Activated naive CD8-positive, alpha-beta T cell (primary cell): ENCODE measurements at regions not wholly inside any gene's neighbourhood (a gene's known extent, or its start where the extent isn't known, plus 50 kb on each side); places are given as distances from the start of the nearest gene placed in this dataset.
"Not testable (repeated sequence)": the region's sequence is repeated elsewhere in the genome, so short reads cannot be mapped to it uniquely, and the experiment has no call there.

ENCODE experiments used
- H3K27ac Mint-ChIP-seq: one replicate; pipeline ENCODE4 v1.8.0; 2021; ENCODE audit warnings: mixed read lengths
- H3K27me3 Mint-ChIP-seq: one replicate; pipeline ENCODE4 v1.8.0; 2021; ENCODE audit warnings: mixed read lengths
- H3K36me3 Mint-ChIP-seq: one replicate; pipeline ENCODE4 v1.8.0; 2021; ENCODE audit warnings: mixed read lengths
- H3K4me1 Mint-ChIP-seq: one replicate; pipeline ENCODE4 v1.8.0; 2021; ENCODE audit warnings: low read depth, mixed read lengths
- H3K4me3 Mint-ChIP-seq: one replicate; pipeline ENCODE4 v1.8.0; 2021; ENCODE audit warnings: mild to moderate bottlenecking, mixed read lengths
- H3K9me3 Mint-ChIP-seq: one replicate; pipeline ENCODE4 v1.8.0; 2021; ENCODE audit warnings: low read depth, mixed read lengths

DNA sequence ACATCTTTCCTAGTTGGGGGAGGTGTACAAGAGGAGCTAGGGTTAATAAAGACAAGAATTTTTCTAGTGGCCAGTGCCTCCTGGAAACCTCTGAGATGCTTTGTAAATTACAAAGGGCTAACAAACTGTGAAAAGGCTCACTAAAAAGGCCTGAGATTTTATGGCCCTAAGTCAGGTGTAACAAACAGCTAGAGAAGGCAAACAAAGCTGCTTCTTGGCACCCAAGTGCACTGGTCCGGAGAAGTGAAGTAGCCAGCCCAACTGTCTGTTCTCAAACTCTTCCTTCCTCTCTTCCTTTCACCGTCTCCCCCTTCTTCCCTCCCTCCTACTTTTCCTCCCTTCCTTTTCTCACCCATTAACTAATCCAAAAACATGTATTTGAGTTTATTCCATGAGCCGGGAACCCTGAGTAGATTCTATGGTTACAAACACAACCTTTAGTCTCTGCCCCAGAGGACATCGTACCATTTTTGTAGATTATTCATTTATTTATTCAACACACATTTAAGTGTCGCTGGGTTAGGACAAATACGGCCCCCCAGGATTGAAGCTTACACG lies 143.4 kb upstream of the PCGF5 start:
- Mint-ChIP-seq H3K27ac (no peak overlapping the region), H3K27me3 (peaks cover 3% of the 10 kb centered on the region), H3K9me3 (no peaks in the 10 kb centered on the region), H3K36me3 (no peaks in the 10 kb centered on the region), H3K4me1 (no peaks in the 10 kb centered on the region), H3K4me3 (no peak overlapping the region)

GRCh38 chr10:91077549-91078071 lies 142.9 kb upstream of the PCGF5 start:
- Mint-ChIP-seq H3K27ac (no peak overlapping the region), H3K36me3 (no peaks in the 10 kb centered on the region), H3K4me1 (no peaks in the 10 kb centered on the region), H3K9me3 (no peaks in the 10 kb centered on the region), H3K4me3 (no peak overlapping the region), H3K27me3 (peaks cover 3% of the 10 kb centered on the region)

DNA sequence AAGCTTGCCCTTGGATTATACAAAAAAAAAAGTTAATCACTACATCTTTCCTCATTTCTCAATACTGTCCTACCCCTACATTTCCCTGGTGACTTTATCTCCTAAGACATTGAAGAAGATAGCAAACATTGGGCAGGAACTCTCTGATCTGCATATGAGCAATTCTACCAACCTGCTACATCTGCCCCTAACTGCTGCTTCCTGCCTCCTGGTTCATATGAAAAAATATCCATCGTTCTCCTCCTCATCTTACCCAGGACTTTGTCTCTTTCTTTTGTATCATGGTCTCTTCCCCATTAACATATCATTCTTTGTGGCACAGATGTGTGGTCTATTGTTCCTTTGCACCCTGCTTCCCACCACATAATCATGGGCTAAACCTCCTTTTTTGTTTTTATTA lies 139.7 kb upstream of the PCGF5 start:
- Mint-ChIP-seq H3K9me3 (no peaks in the 10 kb centered on the region), H3K27me3 (peaks cover 3% of the 10 kb centered on the region), H3K36me3 (no peaks in the 10 kb centered on the region), H3K4me3 (no peak overlapping the region), H3K27ac (no peak overlapping the region), H3K4me1 (no peaks in the 10 kb centered on the region)

DNA sequence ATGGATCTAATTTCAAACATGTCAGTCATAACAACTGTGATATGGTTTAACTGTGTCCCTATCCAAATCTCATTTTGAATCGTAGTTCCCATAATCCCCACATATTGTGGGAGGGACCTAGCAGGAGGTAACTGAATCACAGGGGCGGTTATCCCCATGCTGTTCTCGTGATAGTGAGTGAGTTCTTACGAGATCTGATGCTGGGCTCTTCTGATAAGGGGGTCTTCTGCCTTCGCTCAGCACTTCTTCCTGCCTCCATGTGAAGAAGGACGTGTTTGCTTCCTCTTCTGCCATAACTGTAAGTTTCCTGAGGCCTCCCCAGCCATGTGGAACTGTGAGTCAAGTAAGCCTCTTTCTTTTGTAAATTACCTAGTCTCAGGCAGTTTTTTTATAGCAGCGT lies 138.0 kb upstream of the PCGF5 start:
- no peaks in the 10 kb centered on the region for H3K36me3 Mint-ChIP-seq
- no peaks in the 10 kb centered on the region for H3K27me3 Mint-ChIP-seq
- no peak overlapping the region for H3K4me3 Mint-ChIP-seq
- no peaks in the 10 kb centered on the region for H3K4me1 Mint-ChIP-seq
- H3K9me3 Mint-ChIP-seq = no peaks in the 10 kb centered on the region
- H3K27ac Mint-ChIP-seq = no peak overlapping the region

GRCh38 chr10:91088300-91089140 lies 131.9 kb upstream of the PCGF5 start:
- H3K4me3 Mint-ChIP-seq = no peak overlapping the region
- no peaks in the 10 kb centered on the region for H3K27me3 Mint-ChIP-seq

GRCh38 chr10:91090761-91091529 lies 129.5 kb upstream of the PCGF5 start:
- no peak overlapping the region for H3K4me3 Mint-ChIP-seq
- peaks cover 7% of the 10 kb centered on the region for H3K36me3 Mint-ChIP-seq
- H3K27me3 Mint-ChIP-seq = no peaks in the 10 kb centered on the region
- H3K27ac Mint-ChIP-seq = no peak overlapping the region
- H3K4me1 Mint-ChIP-seq = peaks cover 3% of the 10 kb centered on the region
- peaks cover 14% of the 10 kb centered on the region for H3K9me3 Mint-ChIP-seq

More at GRCh38 chr10:91088300-91089140, 131.9 kb upstream of the PCGF5 start:
- H3K9me3 Mint-ChIP-seq = no peaks in the 10 kb centered on the region
- H3K27ac Mint-ChIP-seq = no peak overlapping the region
- H3K36me3 Mint-ChIP-seq = no peaks in the 10 kb centered on the region
- no peaks in the 10 kb centered on the region for H3K4me1 Mint-ChIP-seq

DNA sequence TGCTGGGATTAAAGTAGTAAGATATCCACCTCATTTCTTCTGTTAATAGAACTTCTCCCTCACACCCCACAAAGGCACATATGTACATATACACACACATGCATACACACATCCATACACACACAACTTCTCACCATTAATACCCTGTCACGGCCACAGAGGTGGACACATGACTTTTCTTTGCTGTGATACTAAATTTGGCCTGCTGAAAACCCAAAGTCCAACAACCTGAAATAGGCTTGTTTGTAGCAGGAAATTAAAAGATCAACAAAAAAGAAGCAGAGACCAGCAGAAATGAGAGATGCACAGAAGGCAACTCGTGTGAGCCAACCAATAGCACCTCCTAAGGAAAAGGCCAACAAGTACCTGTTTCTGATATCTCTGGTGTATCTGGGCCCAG lies 128.7 kb upstream of the PCGF5 start:
- Mint-ChIP-seq H3K27me3 (no peaks in the 10 kb centered on the region), H3K36me3 (peaks cover 7% of the 10 kb centered on the region), H3K4me1 (peaks cover 7% of the 10 kb centered on the region), H3K4me3 (no peak overlapping the region), H3K9me3 (peaks cover 17% of the 10 kb centered on the region), H3K27ac (no peak overlapping the region)

DNA sequence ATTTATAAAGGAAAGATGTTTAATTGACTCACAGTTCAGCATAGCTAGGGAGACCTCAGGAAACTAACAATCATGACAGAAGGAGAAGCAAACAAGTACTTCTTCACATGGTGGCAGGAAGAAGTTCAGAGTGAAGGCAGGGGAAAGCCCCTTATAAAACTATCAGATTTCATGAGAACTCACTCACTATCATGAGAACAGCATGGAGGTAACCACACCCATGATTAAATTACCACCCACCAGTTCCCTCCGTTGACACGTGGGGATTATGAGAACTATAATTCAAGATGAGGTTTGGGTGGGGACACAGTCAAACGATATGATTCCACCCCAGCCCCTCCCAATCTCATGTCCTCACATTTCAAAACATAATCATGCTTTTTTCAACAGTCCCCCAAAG lies 124.2 kb upstream of the PCGF5 start:
- Mint-ChIP-seq H3K27me3 (no peaks in the 10 kb centered on the region), H3K4me3 (no peak overlapping the region), H3K36me3 (peaks cover 13% of the 10 kb centered on the region), H3K4me1 (peaks cover 7% of the 10 kb centered on the region), H3K9me3 (peaks cover 27% of the 10 kb centered on the region), H3K27ac (no peak overlapping the region)

DNA sequence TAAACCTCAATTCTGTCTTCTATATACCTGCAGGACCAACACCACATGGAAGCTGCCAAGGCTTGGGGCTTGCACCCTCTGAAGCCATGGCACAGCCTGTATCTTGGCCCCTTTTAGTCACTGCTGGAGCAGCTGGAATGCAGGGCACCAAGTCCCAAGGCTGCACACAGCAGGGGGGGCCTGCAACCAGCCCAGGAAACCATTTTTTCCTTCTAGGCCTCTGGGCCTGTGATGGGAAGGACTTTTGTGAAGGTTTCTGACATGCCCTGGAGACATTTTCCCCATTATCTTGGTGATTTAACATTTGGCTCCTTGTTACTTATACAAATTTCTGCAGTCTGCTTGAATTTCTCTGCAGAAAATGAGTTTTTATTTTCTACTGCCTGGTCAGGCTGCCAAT lies 123.2 kb upstream of the PCGF5 start:
- Mint-ChIP-seq H3K27ac (no peak overlapping the region), H3K27me3 (no peaks in the 10 kb centered on the region), H3K4me1 (peaks cover 7% of the 10 kb centered on the region), H3K4me3 (no peak overlapping the region), H3K9me3 (peaks cover 27% of the 10 kb centered on the region), H3K36me3 (peaks cover 13% of the 10 kb centered on the region)

- not testable (repeated sequence) for H3K27me3 Mint-ChIP-seq, H3K27ac Mint-ChIP-seq, H3K4me3 Mint-ChIP-seq, H3K4me1 Mint-ChIP-seq
- Mint-ChIP-seq H3K36me3 (peaks cover 13% of the 10 kb centered on the region), H3K9me3 (peaks cover 27% of the 10 kb centered on the region)
These were observed 122.4 kb upstream of the PCGF5 start for GRCh38 chr10:91098021-91098420.

- no peak overlapping the region for H3K27ac Mint-ChIP-seq
- H3K4me1 Mint-ChIP-seq = peaks cover 14% of the 10 kb centered on the region
These were observed 116.9 kb upstream of the PCGF5 start for GRCh38 chr10:91103384-91104192.

GRCh38 chr10:91104193-91105041 lies 116.0 kb upstream of the PCGF5 start:
- peaks cover 2% of the 10 kb centered on the region for H3K27me3 Mint-ChIP-seq
- peaks cover 2% of the 10 kb centered on the region for H3K36me3 Mint-ChIP-seq
- peaks cover 14% of the 10 kb centered on the region for H3K4me1 Mint-ChIP-seq
- H3K4me3 Mint-ChIP-seq = no peak overlapping the region
- H3K9me3 Mint-ChIP-seq = peaks cover 4% of the 10 kb centered on the region
- no peak overlapping the region for H3K27ac Mint-ChIP-seq

More at GRCh38 chr10:91103384-91104192, 116.9 kb upstream of the PCGF5 start:
- Mint-ChIP-seq H3K4me3 (no peak overlapping the region), H3K9me3 (peaks cover 4% of the 10 kb centered on the region), H3K36me3 (no peaks in the 10 kb centered on the region), H3K27me3 (no peaks in the 10 kb centered on the region)

GRCh38 chr10:91105269-91105668 lies 115.2 kb upstream of the PCGF5 start:
- Mint-ChIP-seq H3K4me1 (peaks cover 14% of the 10 kb centered on the region), H3K4me3 (no peak overlapping the region), H3K9me3 (peaks cover 4% of the 10 kb centered on the region), H3K27ac (no peak overlapping the region), H3K36me3 (peaks cover 2% of the 10 kb centered on the region), H3K27me3 (peaks cover 2% of the 10 kb centered on the region)

GRCh38 chr10:91108820-91109219 lies 111.6 kb upstream of the PCGF5 start:
- no peak overlapping the region for H3K27ac Mint-ChIP-seq
- H3K27me3 Mint-ChIP-seq = peaks cover 2% of the 10 kb centered on the region
- H3K4me1 Mint-ChIP-seq = peaks cover 6% of the 10 kb centered on the region
- no peak overlapping the region for H3K4me3 Mint-ChIP-seq
- peaks cover 2% of the 10 kb centered on the region for H3K36me3 Mint-ChIP-seq
- H3K9me3 Mint-ChIP-seq = peaks cover 4% of the 10 kb centered on the region
